Stimulated activated memory B cell treated with anti-CD40 and anti-IgM and Interleukin-4, amounts not matched to agents 10 μg/mL and 1 μg/mL and 100 μg/mL, for 72 hours (primary cell): ENCODE measurements at regions not wholly inside any gene's neighbourhood (a gene's known extent, or its start where the extent isn't known, plus 50 kb on each side); places are given as distances from the start of the nearest gene placed in this dataset.

Experiments
- ATAC-seq: fragments of 150-1000 bp; cut with Tn5 transposase; 2 replicates; pipeline ENCODE4 v1.10.0; 2021
- H3K27ac Mint-ChIP-seq: one replicate; pipeline ENCODE4 v1.8.0; 2022; ENCODE audit warnings: mild to moderate bottlenecking, mixed read lengths
- H3K27me3 Mint-ChIP-seq: one replicate; pipeline ENCODE4 v1.8.0; 2022; ENCODE audit warnings: mixed read lengths
- H3K36me3 Mint-ChIP-seq: one replicate; pipeline ENCODE4 v1.8.0; 2022; ENCODE audit warnings: mixed read lengths
- H3K4me1 Mint-ChIP-seq: one replicate; pipeline ENCODE4 v1.8.0; 2022; ENCODE audit warnings: mixed read lengths
- H3K4me3 Mint-ChIP-seq: one replicate; pipeline ENCODE4 v1.8.0; 2022; ENCODE audit warnings: mild to moderate bottlenecking, moderate library complexity, mixed read lengths
- H3K9me3 Mint-ChIP-seq: one replicate; pipeline ENCODE4 v1.8.0; 2022; ENCODE audit warnings: mixed read lengths

- no peak overlapping the region for H3K27ac Mint-ChIP-seq
- no peaks in the 10 kb centered on the region for H3K36me3 Mint-ChIP-seq
- no peaks in the 10 kb centered on the region for H3K27me3 Mint-ChIP-seq
- peaks cover 9% of the 10 kb centered on the region for H3K9me3 Mint-ChIP-seq
- H3K4me3 Mint-ChIP-seq: no peak overlapping the region
- ATAC-seq: no peak
- peaks cover 4% of the 10 kb centered on the region for H3K4me1 Mint-ChIP-seq
Observed at GRCh38 chr3:101172516-101172915, 147.9 kb downstream of the IMPG2 start.

DNA sequence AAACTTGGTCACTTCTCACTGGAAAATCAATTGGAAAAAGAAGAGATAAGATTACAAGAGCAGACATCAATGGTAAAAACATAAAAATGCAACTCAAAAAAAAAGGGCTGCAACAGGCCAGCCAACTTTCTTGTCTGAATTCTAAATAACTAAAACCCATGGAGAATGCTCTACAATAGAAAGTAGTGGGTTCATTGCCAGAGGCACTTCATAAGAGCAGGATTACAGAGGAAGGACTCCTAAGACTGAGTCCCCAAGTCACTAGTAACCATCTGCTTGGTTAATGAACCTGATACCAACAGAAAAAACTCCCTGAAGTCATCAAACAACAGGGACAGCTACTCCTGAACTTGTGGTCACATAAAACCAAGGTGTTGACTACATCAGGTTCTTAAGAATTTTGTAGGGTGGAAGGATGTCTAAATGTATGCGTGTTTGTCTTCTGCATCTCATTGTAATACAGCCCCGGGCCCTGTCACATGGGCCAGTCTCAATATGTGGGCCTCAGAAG is 148.6 kb downstream of the IMPG2 start:
- H3K4me1 Mint-ChIP-seq: peaks cover 4% of the 10 kb centered on the region
- H3K27me3 Mint-ChIP-seq: no peaks in the 10 kb centered on the region
- ATAC-seq: peak; percentile 78
- no peaks in the 10 kb centered on the region for H3K36me3 Mint-ChIP-seq
- H3K27ac Mint-ChIP-seq: no peak overlapping the region
- peaks cover 9% of the 10 kb centered on the region for H3K9me3 Mint-ChIP-seq
- H3K4me3 Mint-ChIP-seq: no peak overlapping the region

DNA sequence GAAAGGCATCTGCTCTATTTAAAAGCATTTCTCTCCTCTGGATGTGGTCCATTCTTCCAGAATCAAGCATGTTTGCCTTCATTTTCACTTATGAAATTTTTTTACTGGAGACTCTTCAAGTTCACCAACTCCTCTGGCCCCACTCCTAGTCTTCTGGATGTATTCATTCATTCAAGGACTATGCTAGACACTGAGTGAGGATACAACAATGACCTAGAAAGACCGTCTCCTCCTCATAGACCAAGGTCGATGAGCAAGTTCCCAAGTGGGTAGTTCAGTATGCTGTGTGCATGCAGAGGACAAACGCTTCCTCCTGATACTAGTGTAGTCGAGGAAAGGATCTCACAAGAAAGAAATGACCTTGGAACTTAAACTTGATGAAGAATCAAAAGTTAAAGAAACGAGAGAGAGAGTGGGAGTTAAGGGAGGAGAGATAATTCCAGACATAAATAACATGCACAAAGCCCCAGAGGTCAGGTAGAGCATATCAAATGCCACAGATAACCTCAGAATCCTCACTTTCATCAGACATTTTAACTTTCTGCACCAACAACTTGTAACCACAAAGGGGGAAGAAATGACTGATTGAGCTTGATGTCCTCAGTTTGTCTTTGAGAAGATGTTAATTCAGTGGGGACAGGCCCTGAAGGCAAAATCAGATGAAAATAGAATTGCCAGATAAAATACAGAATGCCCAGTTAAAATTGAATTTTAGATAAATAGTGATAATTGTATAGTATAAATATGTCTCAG is 149.4 kb downstream of the IMPG2 start:
- H3K4me1 Mint-ChIP-seq: peaks cover 9% of the 10 kb centered on the region
- no peaks in the 10 kb centered on the region for H3K27me3 Mint-ChIP-seq
- no peak overlapping the region for H3K27ac Mint-ChIP-seq
- H3K4me3 Mint-ChIP-seq: no peak overlapping the region
- peaks cover 9% of the 10 kb centered on the region for H3K9me3 Mint-ChIP-seq
- ATAC-seq: peak; percentile 64
- no peaks in the 10 kb centered on the region for H3K36me3 Mint-ChIP-seq

DNA sequence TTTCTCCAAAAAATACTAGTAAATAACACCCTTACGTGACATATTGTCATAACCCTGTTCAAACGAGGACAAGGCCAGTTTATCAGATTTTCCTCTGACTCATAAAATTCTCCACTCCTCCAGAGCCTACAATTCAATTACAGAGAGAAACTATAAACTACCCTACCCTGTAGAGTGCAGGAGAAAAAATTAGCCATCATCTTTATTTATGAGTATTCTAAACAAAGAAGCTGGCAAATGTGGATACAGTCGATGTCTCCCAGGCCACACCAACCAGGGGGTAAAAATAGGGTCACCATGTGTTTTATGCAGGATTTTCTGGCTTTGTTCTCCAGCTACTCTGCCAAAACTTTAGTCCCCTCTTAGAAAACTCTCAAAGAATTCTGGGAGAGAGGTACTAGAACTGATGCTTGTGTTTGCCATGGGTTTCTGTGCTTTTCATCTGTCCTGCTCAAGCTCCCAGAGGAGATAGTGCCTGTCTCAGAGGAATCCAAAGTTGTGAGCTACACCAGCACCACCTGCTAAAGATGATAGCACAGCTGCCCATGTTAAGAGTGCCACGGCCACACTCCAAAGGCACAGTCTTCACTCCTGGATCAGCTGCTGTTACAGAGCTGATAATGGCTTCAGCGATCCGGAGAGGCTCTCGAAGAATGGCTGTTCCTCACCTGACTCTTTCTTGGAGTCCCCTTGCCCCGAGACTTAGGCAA is 150.2 kb downstream of the IMPG2 start:
- ATAC-seq: no peak
- Mint-ChIP-seq H3K36me3 (no peaks in the 10 kb centered on the region), H3K27me3 (no peaks in the 10 kb centered on the region), H3K27ac (no peak overlapping the region), H3K9me3 (peaks cover 9% of the 10 kb centered on the region), H3K4me3 (no peak overlapping the region), H3K4me1 (peaks cover 9% of the 10 kb centered on the region)

GRCh38 chr3:101169516-101169915 is 150.9 kb downstream of the IMPG2 start:
- Mint-ChIP-seq H3K4me1 (peaks cover 9% of the 10 kb centered on the region), H3K4me3 (no peak overlapping the region), H3K36me3 (no peaks in the 10 kb centered on the region), H3K27me3 (no peaks in the 10 kb centered on the region), H3K9me3 (peaks cover 6% of the 10 kb centered on the region), H3K27ac (no peak overlapping the region)
- no peak for ATAC-seq

DNA sequence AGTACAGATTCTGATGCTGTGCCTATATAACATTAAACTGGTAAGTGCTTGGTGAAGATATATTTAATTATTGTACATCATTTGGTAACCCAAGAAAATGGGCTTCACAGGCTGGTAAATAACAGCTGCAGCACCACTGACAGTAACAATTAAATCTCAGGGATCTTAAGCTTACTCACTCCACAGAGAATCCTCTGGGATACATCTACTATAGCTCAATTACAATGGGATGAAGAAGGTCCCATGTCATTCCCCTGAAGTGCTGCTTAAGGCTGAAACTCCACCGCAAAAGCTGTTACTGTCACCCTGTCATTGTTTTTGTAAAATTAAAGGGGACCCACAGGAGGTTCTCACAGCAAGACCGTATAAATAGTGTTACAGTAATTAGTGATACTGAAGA is 153.0 kb downstream of the IMPG2 start:
- no peak overlapping the region for H3K4me3 Mint-ChIP-seq
- ATAC-seq: no peak
- no peak overlapping the region for H3K27ac Mint-ChIP-seq
- H3K9me3 Mint-ChIP-seq: peaks cover 3% of the 10 kb centered on the region
- H3K27me3 Mint-ChIP-seq: peaks cover 11% of the 10 kb centered on the region
- peaks cover 9% of the 10 kb centered on the region for H3K4me1 Mint-ChIP-seq
- no peaks in the 10 kb centered on the region for H3K36me3 Mint-ChIP-seq

DNA sequence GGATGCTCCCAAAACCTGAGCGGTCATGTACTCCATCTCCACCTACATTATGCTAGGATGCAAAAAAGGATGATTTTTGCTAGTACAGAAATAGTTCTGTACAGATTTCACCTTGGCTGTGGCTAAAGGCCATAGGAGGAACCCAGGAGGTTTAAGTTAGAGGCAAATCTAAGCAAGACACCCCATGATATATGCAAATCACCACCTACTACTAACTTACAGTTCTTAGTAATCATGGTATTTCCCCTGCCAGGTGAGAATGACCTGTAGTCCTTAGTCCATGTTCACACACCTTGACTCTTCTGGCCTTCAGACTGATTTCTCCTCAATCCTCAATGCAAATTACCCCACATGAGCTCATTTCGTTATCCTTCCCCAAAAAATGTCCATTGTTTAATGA is 154.2 kb downstream of the IMPG2 start:
- Mint-ChIP-seq H3K4me3 (no peak overlapping the region), H3K27me3 (peaks cover 15% of the 10 kb centered on the region), H3K27ac (no peak overlapping the region), H3K4me1 (peaks cover 9% of the 10 kb centered on the region), H3K9me3 (no peaks in the 10 kb centered on the region), H3K36me3 (no peaks in the 10 kb centered on the region)
- peak; percentile 29 for ATAC-seq

GRCh38 chr3:101163554-101163953 is 156.8 kb downstream of the IMPG2 start:
- no peak overlapping the region for H3K27ac Mint-ChIP-seq
- H3K36me3 Mint-ChIP-seq: no peaks in the 10 kb centered on the region
- peaks cover 5% of the 10 kb centered on the region for H3K4me1 Mint-ChIP-seq
- no peak overlapping the region for H3K4me3 Mint-ChIP-seq
- peaks cover 15% of the 10 kb centered on the region for H3K27me3 Mint-ChIP-seq
- no peaks in the 10 kb centered on the region for H3K9me3 Mint-ChIP-seq
- no peak for ATAC-seq

DNA sequence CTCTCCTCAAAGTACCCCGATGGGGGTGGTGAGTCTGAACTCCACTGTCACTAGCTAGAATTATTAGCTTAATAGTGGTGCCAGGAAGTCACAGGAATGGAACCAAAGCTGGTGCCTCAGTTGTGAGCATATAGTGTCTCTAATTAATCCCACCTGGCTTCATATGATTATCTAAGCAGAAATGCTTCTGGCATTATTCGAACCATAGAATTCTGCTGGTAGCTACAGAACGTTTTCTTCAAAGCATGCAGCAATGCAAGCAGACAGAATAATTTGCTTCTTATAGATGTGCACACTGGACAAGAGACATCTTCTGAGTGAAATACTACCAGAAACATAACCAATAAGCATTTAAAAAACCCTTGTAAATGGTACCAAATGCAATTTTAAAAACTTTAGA is 160.9 kb downstream of the IMPG2 start:
- no peak overlapping the region for H3K27ac Mint-ChIP-seq
- H3K9me3 Mint-ChIP-seq: no peaks in the 10 kb centered on the region
- no peak for ATAC-seq
- H3K4me1 Mint-ChIP-seq: no peaks in the 10 kb centered on the region
- H3K36me3 Mint-ChIP-seq: no peaks in the 10 kb centered on the region
- H3K27me3 Mint-ChIP-seq: peaks cover 15% of the 10 kb centered on the region
- H3K4me3 Mint-ChIP-seq: no peak overlapping the region

GRCh38 chr3:101158374-101158773 is 162.0 kb downstream of the IMPG2 start:
- H3K27me3 Mint-ChIP-seq: peaks cover 20% of the 10 kb centered on the region
- H3K4me3 Mint-ChIP-seq: no peak overlapping the region
- H3K27ac Mint-ChIP-seq: no peak overlapping the region
- H3K9me3 Mint-ChIP-seq: peaks cover 1% of the 10 kb centered on the region
- H3K36me3 Mint-ChIP-seq: no peaks in the 10 kb centered on the region
- no peak for ATAC-seq
- no peaks in the 10 kb centered on the region for H3K4me1 Mint-ChIP-seq

- Mint-ChIP-seq H3K4me1 (no peaks in the 10 kb centered on the region), H3K4me3 (no peak overlapping the region), H3K27ac (no peak overlapping the region), H3K9me3 (peaks cover 4% of the 10 kb centered on the region), H3K36me3 (no peaks in the 10 kb centered on the region), H3K27me3 (peaks cover 11% of the 10 kb centered on the region)
- ATAC-seq: no peak
Observed at GRCh38 chr3:101156787-101157345, 163.5 kb downstream of the IMPG2 start.

DNA sequence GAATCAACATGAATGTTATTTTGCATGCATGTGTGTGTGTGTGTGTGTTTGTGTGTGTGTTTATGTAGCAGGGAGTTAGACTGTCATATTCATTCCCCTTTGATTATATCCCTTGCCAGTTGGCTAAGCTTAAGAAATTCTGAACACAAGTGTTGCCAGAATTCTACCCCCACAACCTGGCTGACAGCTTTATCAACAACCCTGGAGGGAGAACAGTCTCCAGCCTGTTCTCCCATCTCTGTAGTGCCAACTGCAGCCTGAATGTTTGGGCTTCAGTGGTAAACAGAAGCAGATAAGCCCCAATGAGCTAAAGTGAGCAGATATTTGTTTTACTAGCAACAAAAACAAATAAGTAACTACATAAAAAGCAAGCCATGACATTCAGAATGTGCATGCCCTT is 162.6 kb upstream of the ABI3BP start:
- Mint-ChIP-seq H3K36me3 (no peaks in the 10 kb centered on the region), H3K27me3 (peaks cover 12% of the 10 kb centered on the region), H3K9me3 (peaks cover 4% of the 10 kb centered on the region), H3K27ac (no peak overlapping the region), H3K4me3 (no peak overlapping the region), H3K4me1 (no peaks in the 10 kb centered on the region)
- ATAC-seq: no peak

DNA sequence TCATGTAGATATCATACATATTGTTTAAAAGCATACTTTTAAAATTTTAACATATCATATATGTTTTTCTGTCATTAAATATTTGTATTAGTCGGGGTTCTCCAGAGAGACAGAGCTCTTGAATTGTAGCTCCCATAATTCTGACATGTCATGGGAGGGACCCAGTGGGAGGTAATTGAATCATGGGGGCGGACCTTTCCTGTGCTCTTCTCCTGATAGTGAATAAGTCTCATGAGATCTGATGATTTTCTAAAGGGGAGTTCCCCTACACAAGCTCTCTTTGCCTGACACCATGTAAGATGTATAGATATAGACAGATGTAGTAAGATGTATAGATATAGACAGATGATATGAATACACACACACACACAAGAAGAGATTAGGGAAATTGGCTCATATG is 161.2 kb upstream of the ABI3BP start:
- ATAC-seq: no peak
- Mint-ChIP-seq H3K27me3 (peaks cover 21% of the 10 kb centered on the region), H3K27ac (no peak overlapping the region), H3K4me3 (no peak overlapping the region), H3K9me3 (peaks cover 4% of the 10 kb centered on the region), H3K4me1 (no peaks in the 10 kb centered on the region), H3K36me3 (no peaks in the 10 kb centered on the region)

GRCh38 chr3:101151286-101151913 is 158.2 kb upstream of the ABI3BP start:
- no peak for ATAC-seq
- no peak overlapping the region for H3K27ac Mint-ChIP-seq
- H3K4me3 Mint-ChIP-seq: no peak overlapping the region
- peaks cover 21% of the 10 kb centered on the region for H3K27me3 Mint-ChIP-seq
- no peaks in the 10 kb centered on the region for H3K36me3 Mint-ChIP-seq
- no peaks in the 10 kb centered on the region for H3K4me1 Mint-ChIP-seq
- peaks cover 4% of the 10 kb centered on the region for H3K9me3 Mint-ChIP-seq

GRCh38 chr3:101150504-101150903 is 157.3 kb upstream of the ABI3BP start:
- Mint-ChIP-seq H3K4me3 (no peak overlapping the region), H3K36me3 (no peaks in the 10 kb centered on the region), H3K27ac (no peak overlapping the region), H3K27me3 (peaks cover 21% of the 10 kb centered on the region), H3K9me3 (peaks cover 4% of the 10 kb centered on the region), H3K4me1 (no peaks in the 10 kb centered on the region)
- ATAC-seq: peak; percentile 36
